ENCODE measurements at regions not wholly inside any gene's neighbourhood (a gene's known extent, or its start where the extent isn't known, plus 50 kb on each side); places are given as distances from the start of the nearest gene placed in this dataset.

DNA sequence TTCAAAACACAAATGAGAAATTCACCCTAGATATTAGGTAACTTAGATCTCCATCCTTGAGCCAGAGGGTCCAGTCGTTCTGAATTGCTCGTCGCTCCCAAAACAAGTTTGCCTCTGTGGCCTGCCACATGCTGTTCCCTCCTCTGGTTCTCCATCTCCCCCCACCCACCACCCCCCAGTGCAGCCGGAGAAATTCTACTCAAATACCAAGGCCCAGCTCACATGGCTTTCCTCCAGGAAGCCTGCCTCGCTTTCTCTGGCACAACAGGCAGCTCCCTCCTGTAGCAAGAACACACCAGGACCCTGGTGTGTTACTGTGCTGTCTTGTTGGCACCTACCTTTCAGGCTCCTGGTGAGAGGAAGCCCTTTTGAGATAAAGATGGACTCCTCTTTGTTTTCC lies 52.7 kb upstream of the C10orf90 start:
- TF ChIP-seq, protein P1, sequence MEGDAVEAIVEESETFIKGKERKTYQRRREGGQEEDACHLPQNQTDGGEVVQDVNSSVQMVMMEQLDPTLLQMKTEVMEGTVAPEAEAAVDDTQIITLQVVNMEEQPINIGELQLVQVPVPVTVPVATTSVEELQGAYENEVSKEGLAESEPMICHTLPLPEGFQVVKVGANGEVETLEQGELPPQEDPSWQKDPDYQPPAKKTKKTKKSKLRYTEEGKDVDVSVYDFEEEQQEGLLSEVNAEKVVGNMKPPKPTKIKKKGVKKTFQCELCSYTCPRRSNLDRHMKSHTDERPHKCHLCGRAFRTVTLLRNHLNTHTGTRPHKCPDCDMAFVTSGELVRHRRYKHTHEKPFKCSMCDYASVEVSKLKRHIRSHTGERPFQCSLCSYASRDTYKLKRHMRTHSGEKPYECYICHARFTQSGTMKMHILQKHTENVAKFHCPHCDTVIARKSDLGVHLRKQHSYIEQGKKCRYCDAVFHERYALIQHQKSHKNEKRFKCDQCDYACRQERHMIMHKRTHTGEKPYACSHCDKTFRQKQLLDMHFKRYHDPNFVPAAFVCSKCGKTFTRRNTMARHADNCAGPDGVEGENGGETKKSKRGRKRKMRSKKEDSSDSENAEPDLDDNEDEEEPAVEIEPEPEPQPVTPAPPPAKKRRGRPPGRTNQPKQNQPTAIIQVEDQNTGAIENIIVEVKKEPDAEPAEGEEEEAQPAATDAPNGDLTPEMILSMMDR (conservative IDR thresholded peaks at IDR 0.05; ENCODE audit: low read depth, low read length): no peak
- no peak for TF ChIP-seq ELK1 (IDR thresholded peaks at IDR 0.05; ENCODE audit: borderline replicate concordance, low read depth, low read length)

Measured in IMR-90 (cell line).